ENCODE measurements at regions not wholly inside any gene's neighbourhood (a gene's known extent, or its start where the extent isn't known, plus 50 kb on each side); places are given as distances from the start of the nearest gene placed in this dataset.

- no peak for TF ChIP-seq EZH2 (IDR thresholded peaks at IDR 0.05; ENCODE audit: insufficient read depth, poor library complexity, severe bottlenecking)
- no peak for TF ChIP-seq EZH2phosphoT487 (IDR thresholded peaks at IDR 0.05; ENCODE audit: insufficient read depth, low read depth)
Measured at GRCh38 chr6:138580801-138581200, 81.5 kb upstream of the NHSL1 start.
